Mesendoderm (in vitro differentiated cells): ENCODE measurements at regions not wholly inside any gene's neighbourhood (a gene's known extent, or its start where the extent isn't known, plus 50 kb on each side); places are given as distances from the start of the nearest gene placed in this dataset.
"Not testable (repeated sequence)": the region's sequence is repeated elsewhere in the genome, so short reads cannot be mapped to it uniquely, and the experiment has no call there.

Experiments used
- DNase-seq: peaks from one replicate; pipeline ENCODE4 v3.0.0; 2013
- H2AK5ac ChIP-seq: 2 replicates; pipeline ENCODE4 v1.6.1; 2013; ENCODE audit warnings: low read length, inconsistent platforms
- H2BK120ac ChIP-seq: 2 replicates; pipeline ENCODE4 v1.6.1; 2013; ENCODE audit warnings: low read depth, mild to moderate bottlenecking, low read length, moderate library complexity, mixed read lengths
- H2BK15ac ChIP-seq: replicated peaks from 2 replicates; pipeline ENCODE4 v1.6.1; 2013; ENCODE audit warnings: low read depth, mild to moderate bottlenecking, moderate library complexity
- H2BK5ac ChIP-seq: 2 replicates; pipeline ENCODE4 v1.6.1; 2013; ENCODE audit warnings: low read length, inconsistent platforms
- H3K18ac ChIP-seq: 2 replicates; pipeline ENCODE4 v1.6.1; 2013; ENCODE audit warnings: mild to moderate bottlenecking, low read length, mixed read lengths
- H3K23ac ChIP-seq: one replicate; pipeline ENCODE4 v1.6.1; 2013; ENCODE audit warnings: low read length
- H3K27ac ChIP-seq: 2 replicates; pipeline ENCODE4 v1.5.1; 2013; ENCODE audit warnings: low read depth, mild to moderate bottlenecking, inconsistent platforms, low read length, moderate library complexity
- H3K27me3 ChIP-seq: 2 replicates; pipeline ENCODE4 v1.6.1; 2013; ENCODE audit warnings: low read length, control low read depth, mild to moderate bottlenecking, inconsistent platforms; ENCODE audit not compliant: insufficient read depth, poor library complexity
- H3K36me3 ChIP-seq: 2 replicates; pipeline ENCODE4 v1.6.1; 2013; ENCODE audit warnings: low read length, inconsistent platforms; ENCODE audit not compliant: control insufficient read depth, insufficient read depth
- H3K4ac ChIP-seq: one replicate; pipeline ENCODE4 v1.6.1; 2013; ENCODE audit warnings: low read depth, mild to moderate bottlenecking, low read length, moderate library complexity
- H3K4me1 ChIP-seq: 2 replicates; pipeline ENCODE4 v1.6.1; 2013; ENCODE audit warnings: low read depth, low read length, inconsistent platforms; ENCODE audit not compliant: control insufficient read depth
- H3K4me2 ChIP-seq: 2 replicates; pipeline ENCODE4 v1.6.1; 2013; ENCODE audit warnings: low read length
- H3K4me3 ChIP-seq: 2 replicates; pipeline ENCODE4 v1.5.1; 2013; ENCODE audit warnings: mild to moderate bottlenecking, low read length
- H3K56ac ChIP-seq: one replicate; pipeline ENCODE4 v1.6.1; 2013; ENCODE audit warnings: low read length
- H3K79me1 ChIP-seq: 2 replicates; pipeline ENCODE4 v1.6.1; 2013; ENCODE audit warnings: low read length, inconsistent platforms
- H3K79me2 ChIP-seq: 2 replicates; pipeline ENCODE4 v1.6.1; 2013; ENCODE audit warnings: mild to moderate bottlenecking, low read length; ENCODE audit not compliant: control insufficient read depth, insufficient read depth
- H3K9ac ChIP-seq: 2 replicates; pipeline ENCODE4 v1.6.1; 2013; ENCODE audit warnings: low read length, inconsistent platforms
- H4K5ac ChIP-seq: one replicate; pipeline ENCODE4 v1.6.1; 2013; ENCODE audit warnings: low read length
- H4K8ac ChIP-seq: one replicate; pipeline ENCODE4 v1.6.1; 2013; ENCODE audit warnings: low read depth, mild to moderate bottlenecking, control low read depth, low read length, moderate library complexity
- WGBS: extraction: QIAGEN DNeasy Blood & Tissue Kit; methylation state at CpG from one replicate; pipeline ENCODE4 v1.1.7; 2013; ENCODE audit warnings: low lambda C conversion rate, missing lambda C conversion rate; ENCODE audit not compliant: insufficient coverage; ENCODE audit errors: extremely low coverage; 5-methylcytosine and 5-hydroxymethylcytosine counted together

- no CpG with 5 or more reads among the region's 2 CpGs for WGBS
- Histone ChIP-seq H2BK5ac (no peak overlapping the region), H3K79me2 (no peaks in the 10 kb centered on the region), H3K4me3 (no peak overlapping the region), H3K18ac (no peak overlapping the region), H3K4ac (no peak overlapping the region), H3K23ac (no peak overlapping the region), H3K9ac (no peak overlapping the region), H3K56ac (no peak overlapping the region), H4K8ac (no peak overlapping the region), H3K36me3 (no peaks in the 10 kb centered on the region), H3K27me3 (no peaks in the 10 kb centered on the region), H4K5ac (no peak overlapping the region), H2BK15ac (no peak overlapping the region), H3K4me1 (no peaks in the 10 kb centered on the region), H2BK120ac (no peak overlapping the region), H3K79me1 (no peaks in the 10 kb centered on the region), H2AK5ac (no peak overlapping the region), H3K27ac (no peak overlapping the region), H3K4me2 (no peak overlapping the region)
- DNase-seq: no peak
Measured at GRCh38 chr9:29416204-29416603, 1842.9 kb upstream of the C9orf72 start.

- Histone ChIP-seq H2BK120ac (no peak overlapping the region), H3K27me3 (no peaks in the 10 kb centered on the region), H3K79me1 (no peaks in the 10 kb centered on the region), H3K9ac (no peak overlapping the region), H3K4me1 (no peaks in the 10 kb centered on the region), H3K4me2 (no peak overlapping the region), H3K23ac (no peak overlapping the region), H3K27ac (no peak overlapping the region), H3K79me2 (no peaks in the 10 kb centered on the region), H4K5ac (no peak overlapping the region), H3K4me3 (no peak overlapping the region), H3K4ac (no peak overlapping the region), H3K36me3 (no peaks in the 10 kb centered on the region), H2AK5ac (no peak overlapping the region), H3K56ac (no peak overlapping the region), H2BK5ac (no peak overlapping the region), H4K8ac (no peak overlapping the region), H3K18ac (no peak overlapping the region), H2BK15ac (no peak overlapping the region)
- no peak for DNase-seq
- WGBS: no CpG with 5 or more reads among the region's 3 CpGs
Measured at GRCh38 chr9:29422438-29422837, 1849.2 kb upstream of the C9orf72 start.

- Histone ChIP-seq H3K4me1 (no peaks in the 10 kb centered on the region), H3K79me2 (no peaks in the 10 kb centered on the region), H2BK5ac (no peak overlapping the region), H3K79me1 (no peaks in the 10 kb centered on the region), H3K23ac (no peak overlapping the region), H3K9ac (no peak overlapping the region), H3K4me3 (no peak overlapping the region), H3K56ac (no peak overlapping the region), H4K5ac (no peak overlapping the region), H3K27me3 (no peaks in the 10 kb centered on the region), H3K18ac (no peak overlapping the region), H3K36me3 (no peaks in the 10 kb centered on the region), H4K8ac (no peak overlapping the region), H2BK120ac (no peak overlapping the region), H2AK5ac (no peak overlapping the region), H2BK15ac (no peak overlapping the region), H3K27ac (no peak overlapping the region), H3K4ac (no peak overlapping the region), H3K4me2 (no peak overlapping the region)
- no peak for DNase-seq
Measured at GRCh38 chr9:29432191-29432590, 1858.9 kb upstream of the C9orf72 start.

- not testable (repeated sequence) for H2BK15ac ChIP-seq, H4K8ac ChIP-seq, H3K79me1 ChIP-seq, H3K4me3 ChIP-seq, H3K4me1 ChIP-seq, H2AK5ac ChIP-seq, H3K4ac ChIP-seq, H3K27ac ChIP-seq, H3K18ac ChIP-seq, H3K56ac ChIP-seq, H3K27me3 ChIP-seq, H3K4me2 ChIP-seq, H3K23ac ChIP-seq, H4K5ac ChIP-seq, H3K36me3 ChIP-seq, H2BK120ac ChIP-seq, H2BK5ac ChIP-seq, H3K79me2 ChIP-seq, DNase-seq, H3K9ac ChIP-seq
- WGBS: no CpG with 5 or more reads among the region's 2 CpGs
Measured at GRCh38 chr9:29432656-29433055, 1859.4 kb upstream of the C9orf72 start.

- no peak for DNase-seq
- Histone ChIP-seq H3K4me1 (no peaks in the 10 kb centered on the region), H4K8ac (no peak overlapping the region), H3K4me2 (no peak overlapping the region), H3K27me3 (no peaks in the 10 kb centered on the region), H3K18ac (no peak overlapping the region), H3K79me2 (no peaks in the 10 kb centered on the region), H2BK15ac (no peak overlapping the region), H3K4ac (no peak overlapping the region), H3K4me3 (no peak overlapping the region), H3K79me1 (no peaks in the 10 kb centered on the region), H3K23ac (no peak overlapping the region), H2AK5ac (no peak overlapping the region), H3K9ac (no peak overlapping the region), H2BK5ac (no peak overlapping the region), H3K56ac (no peak overlapping the region), H3K36me3 (no peaks in the 10 kb centered on the region), H2BK120ac (no peak overlapping the region), H3K27ac (no peak overlapping the region), H4K5ac (no peak overlapping the region)
- no CpG with 5 or more reads among the region's 1 CpG for WGBS
Measured at GRCh38 chr9:29435368-29435767, 1862.1 kb upstream of the C9orf72 start.

- no peak for DNase-seq
- no peak overlapping the region for H3K18ac ChIP-seq
- H3K4ac ChIP-seq: no peak overlapping the region
- no peak overlapping the region for H3K9ac ChIP-seq
- no peaks in the 10 kb centered on the region for H3K4me1 ChIP-seq
- no peak overlapping the region for H4K8ac ChIP-seq
- no peak overlapping the region for H2AK5ac ChIP-seq
- WGBS: no CpG with 5 or more reads among the region's 3 CpGs
- H3K27ac ChIP-seq: no peak overlapping the region
- H4K5ac ChIP-seq: no peak overlapping the region
- no peak overlapping the region for H3K56ac ChIP-seq
- H2BK120ac ChIP-seq: no peak overlapping the region
- H3K4me2 ChIP-seq: no peak overlapping the region
- no peak overlapping the region for H2BK5ac ChIP-seq
- H3K27me3 ChIP-seq: no peaks in the 10 kb centered on the region
- H2BK15ac ChIP-seq: no peak overlapping the region
- no peaks in the 10 kb centered on the region for H3K36me3 ChIP-seq
- no peaks in the 10 kb centered on the region for H3K79me1 ChIP-seq
- H3K23ac ChIP-seq: no peak overlapping the region
- H3K4me3 ChIP-seq: no peak overlapping the region
- H3K79me2 ChIP-seq: no peaks in the 10 kb centered on the region
Measured at GRCh38 chr9:29437526-29437925, 1864.2 kb upstream of the C9orf72 start.
